ENCODE measurements at regions not wholly inside any gene's neighbourhood (a gene's known extent, or its start where the extent isn't known, plus 50 kb on each side); places are given as distances from the start of the nearest gene placed in this dataset.

- DNase-seq = no peak
- H3K36me3 Mint-ChIP-seq (ENCODE audit: insufficient read depth) = no peaks in the 10 kb centered on the region
- no peaks in the 10 kb centered on the region for H3K4me1 Mint-ChIP-seq (ENCODE audit: low read depth in 2 of 2)
- no peaks in the 10 kb centered on the region for H3K27me3 Mint-ChIP-seq
- no peak for ATAC-seq (replicated peaks)
- no peak overlapping the region for H3K4me3 Mint-ChIP-seq
- no peak overlapping the region for H3K27ac Mint-ChIP-seq
- H3K9me3 Mint-ChIP-seq = peaks cover 2 to 4% of the 10 kb centered on the region in 2 donors
These were observed 282.7 kb downstream of the MBD2 start for GRCh38 chr18:53941601-53942338.

- peaks cover 5 to 12% of the 10 kb centered on the region in 2 donors for H3K9me3 Mint-ChIP-seq
- H3K27ac Mint-ChIP-seq = no peak overlapping the region
- no peak for ATAC-seq (replicated peaks)
- H3K27me3 Mint-ChIP-seq = no peaks in the 10 kb centered on the region
- H3K4me1 Mint-ChIP-seq (ENCODE audit: low read depth in 2 of 2) = no peaks in the 10 kb centered on the region
- H3K4me3 Mint-ChIP-seq = no peak overlapping the region
- no peak for DNase-seq
- H3K36me3 Mint-ChIP-seq (ENCODE audit: insufficient read depth) = no peaks in the 10 kb centered on the region
These were observed 287.4 kb downstream of the MBD2 start for GRCh38 chr18:53937037-53937436.

- Mint-ChIP-seq H3K27ac (no peak overlapping the region), H3K9me3 (peaks cover 4 to 12% of the 10 kb centered on the region in 2 donors), H3K27me3 (no peaks in the 10 kb centered on the region), H3K36me3 (ENCODE audit: insufficient read depth) (no peaks in the 10 kb centered on the region), H3K4me3 (no peak overlapping the region), H3K4me1 (ENCODE audit: low read depth in 2 of 2) (no peaks in the 10 kb centered on the region)
- DNase-seq (no peak), ATAC-seq (replicated peaks) (no peak)
These were observed 288.7 kb downstream of the MBD2 start for GRCh38 chr18:53935803-53936202.

GRCh38 chr18:53935399-53935798 lies 289.1 kb downstream of the MBD2 start:
- no peak for ATAC-seq (replicated peaks)
- Mint-ChIP-seq H3K4me1 (ENCODE audit: low read depth in 2 of 2) (no peaks in the 10 kb centered on the region), H3K9me3 (peaks cover 4 to 12% of the 10 kb centered on the region in 2 donors), H3K36me3 (ENCODE audit: insufficient read depth) (no peaks in the 10 kb centered on the region), H3K4me3 (no peak overlapping the region), H3K27me3 (no peaks in the 10 kb centered on the region), H3K27ac (no peak overlapping the region)
- DNase-seq = no peak

- H3K27ac Mint-ChIP-seq = peak overlapping the region in 1 of 2 donors; percentile 36
- H3K9me3 Mint-ChIP-seq = peaks cover 4 to 27% of the 10 kb centered on the region in 2 donors
These were observed 304.0 kb downstream of the MBD2 start for GRCh38 chr18:53920312-53921075.

GRCh38 chr18:53918091-53918490 lies 306.4 kb downstream of the MBD2 start:
- Mint-ChIP-seq H3K9me3 (peaks cover 4 to 27% of the 10 kb centered on the region in 2 donors), H3K36me3 (ENCODE audit: insufficient read depth) (no peaks in the 10 kb centered on the region), H3K4me1 (ENCODE audit: low read depth in 2 of 2) (no peaks in the 10 kb centered on the region), H3K27me3 (no peaks in the 10 kb centered on the region), H3K4me3 (no peak overlapping the region), H3K27ac (no peak overlapping the region)
- DNase-seq = no peak
- no peak for ATAC-seq (replicated peaks)

More at GRCh38 chr18:53920312-53921075, 304.0 kb downstream of the MBD2 start:
- Mint-ChIP-seq H3K36me3 (ENCODE audit: insufficient read depth) (no peaks in the 10 kb centered on the region), H3K4me3 (no peak overlapping the region), H3K4me1 (ENCODE audit: low read depth in 2 of 2) (no peaks in the 10 kb centered on the region), H3K27me3 (no peaks in the 10 kb centered on the region)
- ATAC-seq (replicated peaks) (no peak), DNase-seq (no peak)

- no peak overlapping the region for H3K27ac Mint-ChIP-seq
- ATAC-seq (replicated peaks) = no peak
- H3K36me3 Mint-ChIP-seq (ENCODE audit: insufficient read depth) = no peaks in the 10 kb centered on the region
- no peak overlapping the region for H3K4me3 Mint-ChIP-seq
- no peaks in the 10 kb centered on the region for H3K4me1 Mint-ChIP-seq (ENCODE audit: low read depth in 2 of 2)
- no peak for DNase-seq
- H3K27me3 Mint-ChIP-seq = no peaks in the 10 kb centered on the region
- peaks cover 0 to 3% of the 10 kb centered on the region in 2 donors for H3K9me3 Mint-ChIP-seq
These were observed 313.3 kb downstream of the MBD2 start for GRCh38 chr18:53911200-53911599.

- ATAC-seq (replicated peaks) (no peak), DNase-seq (no peak)
- Mint-ChIP-seq H3K4me1 (ENCODE audit: low read depth in 2 of 2) (no peaks in the 10 kb centered on the region), H3K4me3 (no peak overlapping the region), H3K36me3 (ENCODE audit: insufficient read depth) (no peaks in the 10 kb centered on the region), H3K27me3 (peaks cover 0 to 8% of the 10 kb centered on the region in 2 donors), H3K27ac (no peak overlapping the region), H3K9me3 (peaks cover 0 to 9% of the 10 kb centered on the region in 2 donors)
These were observed 314.8 kb downstream of the MBD2 start for GRCh38 chr18:53909668-53910067.

GRCh38 chr18:53907921-53908320 lies 316.5 kb downstream of the MBD2 start:
- Mint-ChIP-seq H3K27me3 (peaks cover 5 to 10% of the 10 kb centered on the region in 2 donors), H3K9me3 (peaks cover 0 to 9% of the 10 kb centered on the region in 2 donors), H3K36me3 (ENCODE audit: insufficient read depth) (no peaks in the 10 kb centered on the region), H3K4me3 (no peak overlapping the region), H3K4me1 (ENCODE audit: low read depth in 2 of 2) (no peaks in the 10 kb centered on the region), H3K27ac (no peak overlapping the region)
- ATAC-seq (replicated peaks) (no peak), DNase-seq (no peak)

GRCh38 chr18:53906681-53907080 lies 317.8 kb downstream of the MBD2 start:
- H3K4me1 Mint-ChIP-seq (ENCODE audit: low read depth in 2 of 2) = no peaks in the 10 kb centered on the region
- H3K36me3 Mint-ChIP-seq (ENCODE audit: insufficient read depth) = no peaks in the 10 kb centered on the region
- H3K27me3 Mint-ChIP-seq = peaks cover 5 to 10% of the 10 kb centered on the region in 2 donors
- no peak overlapping the region for H3K27ac Mint-ChIP-seq
- H3K4me3 Mint-ChIP-seq = no peak overlapping the region
- ATAC-seq (replicated peaks) = no peak
- H3K9me3 Mint-ChIP-seq = peaks cover 0 to 9% of the 10 kb centered on the region in 2 donors
- DNase-seq = no peak

GRCh38 chr18:53894675-53895442 lies 329.6 kb downstream of the MBD2 start:
- Mint-ChIP-seq H3K9me3 (peaks cover 1 to 4% of the 10 kb centered on the region in 2 donors), H3K4me1 (ENCODE audit: low read depth in 2 of 2) (no peaks in the 10 kb centered on the region), H3K36me3 (ENCODE audit: insufficient read depth) (no peaks in the 10 kb centered on the region), H3K27me3 (no peaks in the 10 kb centered on the region), H3K27ac (no peak overlapping the region), H3K4me3 (no peak overlapping the region)
- DNase-seq (no peak), ATAC-seq (replicated peaks) (no peak)

- H3K27ac Mint-ChIP-seq = no peak overlapping the region
- H3K4me1 Mint-ChIP-seq (ENCODE audit: low read depth in 2 of 2) = no peaks in the 10 kb centered on the region
- ATAC-seq (replicated peaks) = no peak
- H3K4me3 Mint-ChIP-seq = no peak overlapping the region
- DNase-seq = no peak
- H3K27me3 Mint-ChIP-seq = no peaks in the 10 kb centered on the region
- peaks cover 0 to 6% of the 10 kb centered on the region in 2 donors for H3K9me3 Mint-ChIP-seq
- no peaks in the 10 kb centered on the region for H3K36me3 Mint-ChIP-seq (ENCODE audit: insufficient read depth)
These were observed 337.0 kb downstream of the MBD2 start for GRCh38 chr18:53887447-53887846.

GRCh38 chr18:53886058-53886457 lies 338.4 kb downstream of the MBD2 start:
- no peak overlapping the region for H3K4me3 Mint-ChIP-seq
- ATAC-seq (replicated peaks) (no peak), DNase-seq (no peak)
- no peaks in the 10 kb centered on the region for H3K36me3 Mint-ChIP-seq (ENCODE audit: insufficient read depth)
- H3K27me3 Mint-ChIP-seq = no peaks in the 10 kb centered on the region
- peaks cover 1 to 14% of the 10 kb centered on the region in 2 donors for H3K9me3 Mint-ChIP-seq
- no peak overlapping the region for H3K27ac Mint-ChIP-seq
- H3K4me1 Mint-ChIP-seq (ENCODE audit: low read depth in 2 of 2) = no peaks in the 10 kb centered on the region

Measured in effector memory CD8-positive, alpha-beta T cell (primary cell).